Panc1 (cell line): ENCODE measurements at regions not wholly inside any gene's neighbourhood (a gene's known extent, or its start where the extent isn't known, plus 50 kb on each side); places are given as distances from the start of the nearest gene placed in this dataset.

Experiments used
- POLR2AphosphoS5 ChIP-seq: IDR thresholded peaks from 2 replicates; pipeline ENCODE4 v1.6.1; 2012; ENCODE audit warnings: mild to moderate bottlenecking, low read depth, low read length, moderate library complexity
- SIN3A ChIP-seq: IDR thresholded peaks from 2 replicates; pipeline ENCODE4 v1.6.1; 2012; ENCODE audit warnings: low read depth, mild to moderate bottlenecking, low read length, moderate library complexity, borderline replicate concordance; ENCODE audit not compliant: insufficient read depth
- TF ChIP-seq, protein P1 (sequence below): fragments of 450-650 bp; IDR thresholded peaks from 2 replicates; pipeline ENCODE4 v1.5.1; 2017; ENCODE audit warnings: mild to moderate bottlenecking

GRCh38 chr5:73370095-73370494 is 78.5 kb downstream of the FOXD1 start:
- TF ChIP-seq, protein P1, sequence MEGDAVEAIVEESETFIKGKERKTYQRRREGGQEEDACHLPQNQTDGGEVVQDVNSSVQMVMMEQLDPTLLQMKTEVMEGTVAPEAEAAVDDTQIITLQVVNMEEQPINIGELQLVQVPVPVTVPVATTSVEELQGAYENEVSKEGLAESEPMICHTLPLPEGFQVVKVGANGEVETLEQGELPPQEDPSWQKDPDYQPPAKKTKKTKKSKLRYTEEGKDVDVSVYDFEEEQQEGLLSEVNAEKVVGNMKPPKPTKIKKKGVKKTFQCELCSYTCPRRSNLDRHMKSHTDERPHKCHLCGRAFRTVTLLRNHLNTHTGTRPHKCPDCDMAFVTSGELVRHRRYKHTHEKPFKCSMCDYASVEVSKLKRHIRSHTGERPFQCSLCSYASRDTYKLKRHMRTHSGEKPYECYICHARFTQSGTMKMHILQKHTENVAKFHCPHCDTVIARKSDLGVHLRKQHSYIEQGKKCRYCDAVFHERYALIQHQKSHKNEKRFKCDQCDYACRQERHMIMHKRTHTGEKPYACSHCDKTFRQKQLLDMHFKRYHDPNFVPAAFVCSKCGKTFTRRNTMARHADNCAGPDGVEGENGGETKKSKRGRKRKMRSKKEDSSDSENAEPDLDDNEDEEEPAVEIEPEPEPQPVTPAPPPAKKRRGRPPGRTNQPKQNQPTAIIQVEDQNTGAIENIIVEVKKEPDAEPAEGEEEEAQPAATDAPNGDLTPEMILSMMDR = no peak
- TF ChIP-seq POLR2AphosphoS5 (no peak), SIN3A (no peak)
